ENCODE measurements at regions not wholly inside any gene's neighbourhood (a gene's known extent, or its start where the extent isn't known, plus 50 kb on each side); places are given as distances from the start of the nearest gene placed in this dataset.

- TF ChIP-seq EZH2 (IDR thresholded peaks at IDR 0.05; ENCODE audit: insufficient read depth, poor library complexity, severe bottlenecking) (no peak), EZH2phosphoT487 (IDR thresholded peaks at IDR 0.05; ENCODE audit: insufficient read depth, low read depth) (no peak)
Measured at GRCh38 chr11:37503411-37504059, 905.5 kb upstream of the RAG2 start.

Data from GM23248 (cell line).